ENCODE measurements at regions not wholly inside any gene's neighbourhood (a gene's known extent, or its start where the extent isn't known, plus 50 kb on each side); places are given as distances from the start of the nearest gene placed in this dataset.
"Not testable (repeated sequence)": the region's sequence is repeated elsewhere in the genome, so short reads cannot be mapped to it uniquely, and the experiment has no call there.

- H3K4me3 ChIP-seq (ENCODE audit: low read length) = peak overlapping the region; percentile 48
- ATAC-seq (peak; percentile 63 to 75), DNase-seq (no peak)
- no peaks in the 10 kb centered on the region for H3K27me3 ChIP-seq (ENCODE audit: control insufficient read depth, insufficient read depth)
- WGBS = 17% methylated on average over 4 of the region's 4 CpGs
- H3K27ac ChIP-seq (ENCODE audit: low read length) = no peak overlapping the region
- no peaks in the 10 kb centered on the region for H3K9me3 ChIP-seq (ENCODE audit: control insufficient read depth, low read length)
- intact Hi-C loops (cut with DNase I) = loop anchor here (5.0 to 10.0 kb wide), 2 partner anchors 310 to 752 kb away; no protein-coding TSS in a partner anchor
- H3K4me1 ChIP-seq (ENCODE audit: control insufficient read depth, insufficient read depth, low read length) = no peaks in the 10 kb centered on the region
Measured at GRCh38 chr6:122184401-122184827, 215.0 kb upstream of the HSF2 start.

GRCh38 chr6:122185458-122185857 is 214.0 kb upstream of the HSF2 start:
- peak in 1 of 3 donors; percentile 29 for DNase-seq
- intact Hi-C loops (cut with DNase I) = loop anchor here in 1 of 4 donors (10.0 kb wide), 1 partner anchor 311 kb away; no protein-coding TSS in a partner anchor
- WGBS = 90% methylated on average over 19 of the region's 19 CpGs
- H3K4me3 ChIP-seq (ENCODE audit: low read length); H3K4me1 ChIP-seq (ENCODE audit: control insufficient read depth, insufficient read depth, low read length); H3K27me3 ChIP-seq (ENCODE audit: control insufficient read depth, insufficient read depth); H3K9me3 ChIP-seq (ENCODE audit: control insufficient read depth, low read length); ATAC-seq; H3K27ac ChIP-seq (ENCODE audit: low read length): not testable (repeated sequence)

DNA sequence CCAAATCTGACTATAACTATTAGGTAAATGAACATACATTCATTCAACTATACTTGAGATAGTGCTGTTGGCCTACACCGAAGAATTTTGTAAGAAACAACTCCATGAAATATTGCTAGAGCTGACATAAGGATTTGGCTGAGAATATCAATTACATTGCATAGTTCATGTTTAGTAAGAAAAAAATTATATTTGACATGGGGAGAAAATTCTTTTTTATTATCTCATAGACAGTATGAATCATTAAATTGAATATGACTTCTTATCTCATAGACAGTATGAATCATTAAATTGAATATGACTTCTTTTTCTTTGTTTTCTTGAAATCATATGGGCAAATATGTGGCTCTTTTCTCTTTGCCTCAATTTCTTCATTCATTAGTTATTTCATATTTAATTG is 212.3 kb upstream of the HSF2 start:
- 48% methylated on average over 1 of the region's 1 CpG for WGBS
- H3K4me3 ChIP-seq (ENCODE audit: low read length) = no peak overlapping the region
- DNase-seq = no peak

DNA sequence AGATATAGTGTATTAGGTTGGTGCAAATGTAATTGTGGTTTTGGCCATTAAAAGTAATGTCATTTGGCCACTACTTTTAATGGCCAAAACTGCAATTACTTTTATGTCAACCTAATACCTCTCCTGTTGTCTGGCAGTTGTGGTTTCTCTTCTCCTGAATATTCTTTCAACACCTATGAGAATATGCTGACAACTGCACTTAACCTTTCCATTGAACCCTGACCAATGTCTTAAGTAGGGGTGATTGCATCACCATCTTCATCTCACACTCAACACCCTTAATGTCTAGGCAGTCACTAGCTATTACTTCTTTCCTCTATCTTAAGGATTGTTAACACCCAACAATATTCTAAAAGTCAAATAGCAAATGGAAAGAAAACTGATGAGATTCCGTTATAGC is 200.5 kb upstream of the HSF2 start:
- H3K9me3 ChIP-seq (ENCODE audit: control insufficient read depth, low read length) = no peaks in the 10 kb centered on the region
- intact Hi-C loops (cut with DNase I) = no loop called here
- H3K27ac ChIP-seq (ENCODE audit: low read length) = no peak overlapping the region
- no peaks in the 10 kb centered on the region for H3K27me3 ChIP-seq (ENCODE audit: control insufficient read depth, insufficient read depth)
- H3K4me3 ChIP-seq (ENCODE audit: low read length) = no peak overlapping the region
- no peaks in the 10 kb centered on the region for H3K4me1 ChIP-seq (ENCODE audit: control insufficient read depth, insufficient read depth, low read length)
- no peak for DNase-seq
- no peak for ATAC-seq
- 33% methylated on average over 1 of the region's 1 CpG for WGBS

More for the DNA sequence above, 212.3 kb upstream of the HSF2 start:
- intact Hi-C loops (cut with DNase I) = loop anchor here in 1 of 4 donors (10.0 kb wide), 1 partner anchor 312 kb away; no protein-coding TSS in a partner anchor
- Histone ChIP-seq H3K27ac (ENCODE audit: low read length) (no peak overlapping the region), H3K27me3 (ENCODE audit: control insufficient read depth, insufficient read depth) (no peaks in the 10 kb centered on the region), H3K4me1 (ENCODE audit: control insufficient read depth, insufficient read depth, low read length) (no peaks in the 10 kb centered on the region), H3K9me3 (ENCODE audit: control insufficient read depth, low read length) (no peaks in the 10 kb centered on the region)
- ATAC-seq = no peak

GRCh38 chr6:122200440-122200839 is 199.0 kb upstream of the HSF2 start:
- DNase-seq = no peak
- Histone ChIP-seq H3K4me1 (ENCODE audit: control insufficient read depth, insufficient read depth, low read length) (no peaks in the 10 kb centered on the region), H3K9me3 (ENCODE audit: control insufficient read depth, low read length) (no peaks in the 10 kb centered on the region), H3K27me3 (ENCODE audit: control insufficient read depth, insufficient read depth) (no peaks in the 10 kb centered on the region), H3K4me3 (ENCODE audit: low read length) (no peak overlapping the region), H3K27ac (ENCODE audit: low read length) (no peak overlapping the region)
- ATAC-seq = no peak
- intact Hi-C loops (cut with DNase I) = no loop called here
- 34% methylated on average over 1 of the region's 1 CpG for WGBS

DNA sequence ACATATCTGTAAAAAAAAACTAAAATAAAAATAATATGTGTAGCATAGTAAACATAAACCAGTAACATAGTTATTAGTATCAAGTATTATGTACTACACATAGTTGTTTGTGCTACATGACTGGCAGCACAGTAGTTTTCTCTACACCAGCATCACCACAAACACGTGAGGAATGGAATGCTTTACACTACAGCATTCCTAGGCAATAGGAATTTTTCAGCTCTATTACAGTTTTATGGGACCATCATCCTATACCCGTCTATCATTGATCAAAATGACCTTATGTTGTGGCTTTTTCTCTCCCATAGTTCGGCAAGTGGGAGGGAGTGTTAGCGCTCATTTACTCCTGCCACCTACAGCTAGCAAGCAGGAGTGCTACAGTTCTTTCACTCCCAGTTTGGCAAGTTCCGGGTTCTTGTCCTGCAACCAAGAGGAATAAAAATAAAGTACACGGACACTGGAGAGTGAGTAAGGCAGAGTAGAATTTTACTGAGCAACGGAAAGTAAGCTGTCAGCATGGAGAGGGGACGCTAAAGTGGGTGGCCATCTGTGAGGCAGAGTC is 196.8 kb upstream of the HSF2 start:
- ATAC-seq (no peak), DNase-seq (no peak)
- Histone ChIP-seq H3K9me3 (ENCODE audit: control insufficient read depth, low read length) (no peaks in the 10 kb centered on the region), H3K4me3 (ENCODE audit: low read length) (no peak overlapping the region), H3K27me3 (ENCODE audit: control insufficient read depth, insufficient read depth) (no peaks in the 10 kb centered on the region), H3K4me1 (ENCODE audit: control insufficient read depth, insufficient read depth, low read length) (no peaks in the 10 kb centered on the region), H3K27ac (ENCODE audit: low read length) (no peak overlapping the region)
- intact Hi-C loops (cut with DNase I) = no loop called here
- WGBS = 81% methylated on average over 8 of the region's 8 CpGs

DNA sequence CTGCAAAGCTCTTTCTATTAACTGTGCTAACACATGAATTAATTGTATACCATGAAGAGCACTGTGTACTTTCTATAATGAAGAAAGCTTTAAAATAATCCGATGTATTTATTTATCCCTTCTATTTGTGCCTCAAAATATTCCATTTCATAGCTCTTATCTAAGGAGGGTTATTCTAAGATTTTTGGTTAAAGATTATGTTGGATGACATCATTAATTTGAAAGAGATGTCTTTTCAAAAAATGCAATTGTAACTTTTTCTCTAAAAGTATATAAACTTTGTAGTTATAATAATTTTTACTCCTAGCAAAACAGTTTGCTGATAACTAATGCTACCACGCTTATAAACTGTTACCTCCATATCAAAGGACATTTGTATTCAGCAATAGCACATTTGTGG is 192.4 kb upstream of the HSF2 start:
- Histone ChIP-seq H3K4me3 (ENCODE audit: low read length) (no peak overlapping the region), H3K4me1 (ENCODE audit: control insufficient read depth, insufficient read depth, low read length) (no peaks in the 10 kb centered on the region), H3K27ac (ENCODE audit: low read length) (no peak overlapping the region), H3K9me3 (ENCODE audit: control insufficient read depth, low read length) (no peaks in the 10 kb centered on the region), H3K27me3 (ENCODE audit: control insufficient read depth, insufficient read depth) (no peaks in the 10 kb centered on the region)
- WGBS = 65% methylated on average over 2 of the region's 2 CpGs
- ATAC-seq (no peak), DNase-seq (no peak)
- intact Hi-C loops (cut with DNase I) = no loop called here

DNA sequence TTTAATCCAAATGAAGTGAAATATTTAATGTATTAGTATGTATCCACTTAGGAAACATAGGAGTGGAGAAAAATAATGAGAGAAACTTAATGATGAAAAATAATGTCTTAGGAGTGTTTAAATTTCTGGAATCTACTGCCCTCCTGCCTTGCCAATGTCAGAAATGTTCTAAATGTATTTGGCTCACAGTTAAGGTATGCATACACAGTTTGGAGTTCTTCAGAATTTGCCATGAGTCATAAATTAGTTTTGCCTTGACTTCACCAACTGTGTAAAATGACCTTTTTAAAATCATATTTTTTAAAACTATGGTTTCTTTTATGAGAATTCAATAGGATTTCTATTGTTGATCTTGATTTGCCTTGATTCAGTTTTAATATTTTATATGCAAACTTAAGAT is 191.7 kb upstream of the HSF2 start:
- H3K4me3 ChIP-seq (ENCODE audit: low read length) = no peak overlapping the region
- intact Hi-C loops (cut with DNase I) = no loop called here
- no peaks in the 10 kb centered on the region for H3K9me3 ChIP-seq (ENCODE audit: control insufficient read depth, low read length)
- ATAC-seq = no peak
- H3K27ac ChIP-seq (ENCODE audit: low read length) = no peak overlapping the region
- DNase-seq = no peak
- H3K27me3 ChIP-seq (ENCODE audit: control insufficient read depth, insufficient read depth) = no peaks in the 10 kb centered on the region
- no peaks in the 10 kb centered on the region for H3K4me1 ChIP-seq (ENCODE audit: control insufficient read depth, insufficient read depth, low read length)

GRCh38 chr6:122214605-122215318 is 184.7 kb upstream of the HSF2 start:
- ATAC-seq (no peak), DNase-seq (no peak)
- Histone ChIP-seq H3K4me1 (ENCODE audit: control insufficient read depth, insufficient read depth, low read length) (no peaks in the 10 kb centered on the region), H3K27ac (ENCODE audit: low read length) (no peak overlapping the region), H3K4me3 (ENCODE audit: low read length) (no peak overlapping the region), H3K9me3 (ENCODE audit: control insufficient read depth, low read length) (no peaks in the 10 kb centered on the region), H3K27me3 (ENCODE audit: control insufficient read depth, insufficient read depth) (no peaks in the 10 kb centered on the region)
- intact Hi-C loops (cut with DNase I) = no loop called here
- WGBS = 73% methylated on average over 3 of the region's 3 CpGs

DNA sequence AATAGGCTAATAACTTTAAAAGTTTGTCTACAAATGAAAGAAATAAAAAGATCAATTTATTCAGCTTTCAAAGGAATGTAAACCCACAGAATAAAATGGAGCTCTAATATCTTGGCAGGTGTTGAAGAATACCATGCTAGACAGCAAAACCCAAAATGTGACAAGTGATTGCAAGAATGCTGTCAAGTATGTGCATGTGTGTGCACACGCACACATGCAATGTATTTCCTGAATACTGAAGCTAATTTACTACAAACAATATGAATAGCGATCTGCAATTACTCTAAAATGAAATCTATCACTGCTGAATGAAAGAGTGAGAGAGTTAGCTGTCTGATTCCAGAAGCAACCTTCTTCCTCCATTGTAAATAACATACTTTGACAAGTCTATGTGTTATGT is 179.2 kb upstream of the HSF2 start:
- ATAC-seq = no peak
- 87% methylated on average over 2 of the region's 2 CpGs for WGBS
- intact Hi-C loops (cut with DNase I) = no loop called here
- no peaks in the 10 kb centered on the region for H3K4me1 ChIP-seq (ENCODE audit: control insufficient read depth, insufficient read depth, low read length)
- no peaks in the 10 kb centered on the region for H3K9me3 ChIP-seq (ENCODE audit: control insufficient read depth, low read length)
- no peak for DNase-seq
- no peak overlapping the region for H3K27ac ChIP-seq (ENCODE audit: low read length)
- no peak overlapping the region for H3K4me3 ChIP-seq (ENCODE audit: low read length)
- H3K27me3 ChIP-seq (ENCODE audit: control insufficient read depth, insufficient read depth) = no peaks in the 10 kb centered on the region

- WGBS = 38% methylated on average over 3 of the region's 3 CpGs
- Histone ChIP-seq H3K9me3 (ENCODE audit: control insufficient read depth, low read length) (no peaks in the 10 kb centered on the region), H3K4me3 (ENCODE audit: low read length) (no peak overlapping the region), H3K4me1 (ENCODE audit: control insufficient read depth, insufficient read depth, low read length) (no peaks in the 10 kb centered on the region), H3K27me3 (ENCODE audit: control insufficient read depth, insufficient read depth) (no peaks in the 10 kb centered on the region), H3K27ac (ENCODE audit: low read length) (no peak overlapping the region)
- no peak for ATAC-seq
- intact Hi-C loops (cut with DNase I) = no loop called here
- DNase-seq = no peak
Measured at GRCh38 chr6:122222761-122223160, 176.7 kb upstream of the HSF2 start.

Data from right cardiac atrium (tissue), 5 donors.